K562 (cell line): ENCODE measurements at regions not wholly inside any gene's neighbourhood (a gene's known extent, or its start where the extent isn't known, plus 50 kb on each side); places are given as distances from the start of the nearest gene placed in this dataset.
"Not testable (repeated sequence)": the region's sequence is repeated elsewhere in the genome, so short reads cannot be mapped to it uniquely, and the experiment has no call there.

ENCODE experiments used
- ATAC-seq: fragments of 200-7000 bp; cut with Tn5 transposase; 3 replicates; pipeline ENCODE4 v1.9.1; 2020; ENCODE audit warnings: moderate library complexity
- BruUV-seq: library from RNA; stranded (reverse); fragments of 400-500 nt; replicated peaks from 2 replicates; lab custom pipeline; 2021; lab: Mats Ljungman, UMichigan
- CTCF ChIA-PET: fragments of 300-600 bp; formaldehyde crosslinking; extraction: SDS; loops from one replicate; lab custom pipeline; 2021; ENCODE audit warnings: low intra/inter-chr PET ratio; lab: Yijun Ruan, JAX
- POLR2A ChIA-PET: fragments of 300-600, 350-650 bp; sonication (Branson Sonifier 250); formaldehyde crosslinking; extraction: SDS; loops from one replicate; lab custom pipeline; 2021; ENCODE audit warnings: antibody characterized with exemption, inconsistent platforms; lab: Yijun Ruan, JAX
- DNase-seq, 4 experiments: peaks; one replicate each; pipeline versions ENCODE4 v3.0.0 to v3.0.0-alpha.2; 2011 to 2018; ENCODE audit warnings: low spot score in 3 of 4, mixed read lengths in 3 of 4; ENCODE audit errors: extremely low read depth in 1 of 4
- FAIRE-seq: peaks from 2 replicates; lab custom pipeline; 2011; peaks lifted over from hg19 to GRCh38; lab: Jason Lieb, UNC
- H2AFZ ChIP-seq: 2 replicates; pipeline ENCODE4 v1.6.0; 2011; ENCODE audit warnings: low read depth, low read length, control low read depth, inconsistent platforms
- H3K27ac ChIP-seq: fragments of 200-600 bp; 3 replicates; pipeline ENCODE4 v1.8.0; 2011; ENCODE audit warnings: low read depth, mild to moderate bottlenecking, control low read depth, inconsistent platforms, low read length, moderate library complexity, mixed read lengths; ENCODE audit errors: extremely low read depth
- H3K27me3 ChIP-seq, 2 experiments: fragments of 300-600 bp in 1 of 2; 2 replicates in 1 of 2; 3 replicates in 1 of 2; pipeline versions ENCODE4 v1.6.0 to v1.8.0; 2011; ENCODE audit warnings: inconsistent platforms in 2 of 2, low read length in 2 of 2, mild to moderate bottlenecking in 1 of 2, mixed read lengths in 1 of 2, moderate library complexity in 1 of 2; ENCODE audit not compliant: control insufficient read depth in 2 of 2, insufficient read depth in 2 of 2
- H3K36me3 ChIP-seq: fragments of 300-600 bp; 3 replicates; pipeline ENCODE4 v1.8.0; 2011; ENCODE audit warnings: mild to moderate bottlenecking, low read length, inconsistent platforms; ENCODE audit not compliant: control insufficient read depth, insufficient read depth
- H3K4me1 ChIP-seq, 2 experiments: fragments of 200-600 bp in 1 of 2; replicated peaks in 1 of 2; 2 replicates in 1 of 2; 3 replicates in 1 of 2; pipeline versions ENCODE4 v1.5.1 to v1.8.0; 2011; ENCODE audit warnings: inconsistent platforms in 2 of 2, low read length in 2 of 2, mild to moderate bottlenecking in 1 of 2, mixed read lengths in 1 of 2, moderate library complexity in 1 of 2; ENCODE audit not compliant: control insufficient read depth in 2 of 2, insufficient read depth in 2 of 2
- H3K4me2 ChIP-seq: 2 replicates; pipeline ENCODE4 v1.6.1; 2011; ENCODE audit warnings: low read length, control low read depth, inconsistent platforms, mixed read lengths; ENCODE audit not compliant: insufficient read depth
- H3K4me3 ChIP-seq: fragments of 200-600 bp; sonication (generic), shearing (Covaris generic); 2 replicates; pipeline ENCODE4 v1.5.1; 2016; ENCODE audit warnings: control low read depth, inconsistent platforms
- H3K79me2 ChIP-seq: fragments of 200-600 bp; 3 replicates; pipeline ENCODE4 v1.8.0; 2011; ENCODE audit warnings: low read length, inconsistent platforms; ENCODE audit not compliant: control insufficient read depth, insufficient read depth
- H3K9ac ChIP-seq, 2 experiments: 2 replicates each; pipeline versions ENCODE4 v1.6.0 to v1.6.1; 2011; ENCODE audit warnings: low read depth in 2 of 2, low read length in 2 of 2, control low read depth in 1 of 2, inconsistent platforms in 1 of 2, mild to moderate bottlenecking in 1 of 2, mixed read lengths in 1 of 2; ENCODE audit not compliant: insufficient read depth in 1 of 2
- H3K9me1 ChIP-seq: one replicate; pipeline ENCODE4 v1.6.0; 2011; ENCODE audit warnings: inconsistent platforms, mild to moderate bottlenecking, low read length, moderate library complexity; ENCODE audit not compliant: control insufficient read depth, insufficient read depth
- H3K9me3 ChIP-seq: replicated peaks from 2 replicates; pipeline ENCODE4 v1.5.1; 2011; ENCODE audit warnings: low read depth, low read length, inconsistent platforms; ENCODE audit not compliant: control insufficient read depth, insufficient read depth
- H4K20me1 ChIP-seq: replicated peaks from 2 replicates; pipeline ENCODE4 v1.6.1; 2011; ENCODE audit warnings: low read length, inconsistent platforms, mixed read lengths; ENCODE audit not compliant: control insufficient read depth, insufficient read depth
- E2F6 ChIP-seq, 2 experiments: IDR thresholded peaks; 2 replicates each; pipeline ENCODE4 v1.6.1; 2011; ENCODE audit warnings: borderline replicate concordance in 1 of 2, control low read depth in 1 of 2, low read depth in 1 of 2, low read length in 1 of 2, mild to moderate bottlenecking in 1 of 2, mixed read lengths in 1 of 2, moderate library complexity in 1 of 2; ENCODE audit not compliant: insufficient read depth in 1 of 2, insufficient read length in 1 of 2, poor library complexity in 1 of 2, severe bottlenecking in 1 of 2; ENCODE audit errors: extremely low read depth in 1 of 2
- ZNF398 ChIP-seq: fragments of 250-450 bp; sonication (Bioruptor Pico); IDR thresholded peaks from 2 replicates; pipeline ENCODE4 v1.8.0; 2021; ENCODE audit warnings: moderate library complexity, mild to moderate bottlenecking, inconsistent platforms
- ZNF780A ChIP-seq: fragments of 250-450 bp; sonication (Bioruptor Pico); IDR thresholded peaks from 2 replicates; pipeline ENCODE4 v1.5.0; 2021; ENCODE audit warnings: mild to moderate bottlenecking
- ZSCAN32 ChIP-seq: fragments of 450-650 bp; formaldehyde crosslinking; IDR thresholded peaks from 2 replicates; pipeline ENCODE4 v1.4.0; 2020; ENCODE audit warnings: mild to moderate bottlenecking, moderate library complexity
- WGBS: fragments of 100-300 bp; shearing (Covaris generic); methylation state at CpG from one replicate; pipeline ENCODE4 v1.1.6; 2016; ENCODE audit warnings: low coverage, mixed read lengths; ENCODE audit not compliant: insufficient coverage; ENCODE audit errors: missing lambda C conversion rate; 5-methylcytosine and 5-hydroxymethylcytosine counted together
- in situ Hi-C: fragments of 300-500 bp; cut with MboI; formaldehyde crosslinking; loops from 4 replicates; pipeline ENCODE4 v1.15.0; 2018; ENCODE audit warnings: inconsistent platforms, mixed read lengths
- intact Hi-C: fragments of 100-400 bp; cut with micrococcal nuclease; formaldehyde crosslinking; loops from 2 replicates; pipeline ENCODE4 v1.14.2; 2022
- TF ChIP-seq, protein P1 (sequence below): sonication (generic); formaldehyde crosslinking; IDR thresholded peaks from 2 replicates; pipeline ENCODE4 v1.8.1; 2022; ENCODE audit warnings: missing genetic modification reagents
- TF ChIP-seq, protein P2 (sequence below): fragments of 450-650 bp; IDR thresholded peaks from 2 replicates; pipeline ENCODE4 v1.6.1; 2016; ENCODE audit warnings: missing biosample characterization, missing genetic modification characterization

GRCh38 chr11:112624431-112624830 is 336.8 kb upstream of the NCAM1 start (continued):
- TF ChIP-seq ZNF398 (CRISPR knock-in tag) (no peak), E2F6 (IDR thresholded peaks at IDR 0.05; ENCODE audit: borderline replicate concordance in 1 of 2, extremely low read depth in 1 of 2, insufficient read depth in 1 of 2, insufficient read length in 1 of 2, low read depth in 1 of 2, low read length in 1 of 2, poor library complexity in 1 of 2, severe bottlenecking in 1 of 2) (no peak), ZNF780A (CRISPR knock-in tag) (no peak), ZSCAN32 (no peak)
- TF ChIP-seq, protein P1, sequence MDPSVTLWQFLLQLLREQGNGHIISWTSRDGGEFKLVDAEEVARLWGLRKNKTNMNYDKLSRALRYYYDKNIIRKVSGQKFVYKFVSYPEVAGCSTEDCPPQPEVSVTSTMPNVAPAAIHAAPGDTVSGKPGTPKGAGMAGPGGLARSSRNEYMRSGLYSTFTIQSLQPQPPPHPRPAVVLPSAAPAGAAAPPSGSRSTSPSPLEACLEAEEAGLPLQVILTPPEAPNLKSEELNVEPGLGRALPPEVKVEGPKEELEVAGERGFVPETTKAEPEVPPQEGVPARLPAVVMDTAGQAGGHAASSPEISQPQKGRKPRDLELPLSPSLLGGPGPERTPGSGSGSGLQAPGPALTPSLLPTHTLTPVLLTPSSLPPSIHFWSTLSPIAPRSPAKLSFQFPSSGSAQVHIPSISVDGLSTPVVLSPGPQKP, result no peak
- TF ChIP-seq, protein P2, sequence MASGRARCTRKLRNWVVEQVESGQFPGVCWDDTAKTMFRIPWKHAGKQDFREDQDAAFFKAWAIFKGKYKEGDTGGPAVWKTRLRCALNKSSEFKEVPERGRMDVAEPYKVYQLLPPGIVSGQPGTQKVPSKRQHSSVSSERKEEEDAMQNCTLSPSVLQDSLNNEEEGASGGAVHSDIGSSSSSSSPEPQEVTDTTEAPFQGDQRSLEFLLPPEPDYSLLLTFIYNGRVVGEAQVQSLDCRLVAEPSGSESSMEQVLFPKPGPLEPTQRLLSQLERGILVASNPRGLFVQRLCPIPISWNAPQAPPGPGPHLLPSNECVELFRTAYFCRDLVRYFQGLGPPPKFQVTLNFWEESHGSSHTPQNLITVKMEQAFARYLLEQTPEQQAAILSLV (tag), result no peak

- FAIRE-seq, H3K4me1 ChIP-seq, H3K36me3 ChIP-seq, BruUV-seq, DNase-seq, H3K27me3 ChIP-seq, H3K27ac ChIP-seq, H3K9me3 ChIP-seq, CTCF ChIA-PET, ATAC-seq, intact Hi-C loops, H3K4me2 ChIP-seq, H4K20me1 ChIP-seq, H3K9me1 ChIP-seq, in situ Hi-C loops, H3K79me2 ChIP-seq, H3K4me3 ChIP-seq, H2AFZ ChIP-seq, H3K9ac ChIP-seq: not testable (repeated sequence)
- WGBS, result 0% methylated on average over 2 of the region's 2 CpGs
- POLR2A ChIA-PET, result interaction anchor here (0.8 kb wide), 1 partner anchor 41 kb away, joined by 3 read pairs; no protein-coding TSS in a partner anchor
Measured at GRCh38 chr11:112624971-112625370, 336.2 kb upstream of the NCAM1 start.
